ENCODE measurements at regions not wholly inside any gene's neighbourhood (a gene's known extent, or its start where the extent isn't known, plus 50 kb on each side); places are given as distances from the start of the nearest gene placed in this dataset.
"Not testable (repeated sequence)": the region's sequence is repeated elsewhere in the genome, so short reads cannot be mapped to it uniquely, and the experiment has no call there.

DNA sequence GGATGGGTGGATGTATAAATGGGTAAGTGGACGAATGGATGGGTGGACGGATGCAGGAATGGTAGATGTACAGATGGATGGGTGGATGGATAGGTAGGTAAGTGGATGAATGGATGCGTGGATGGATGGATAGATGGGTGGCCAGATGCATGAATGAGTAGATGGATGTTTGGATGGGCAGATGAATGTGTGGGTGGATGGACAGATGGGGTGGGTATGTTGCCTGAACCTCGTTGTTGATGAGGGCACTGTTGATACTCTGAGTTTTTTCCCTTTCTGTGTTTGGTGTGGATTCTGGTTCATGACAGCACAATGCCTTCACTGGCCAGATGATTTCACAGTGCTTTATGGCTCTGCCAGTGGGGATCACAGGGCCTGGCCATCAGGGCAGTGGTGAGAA is 208.3 kb downstream of the NPIPB11 start:
- no peak for DNase-seq (ENCODE audit: low read depth)
- no peak overlapping the region for H3K4me3 ChIP-seq (ENCODE audit: low read depth, low read length)
- in situ Hi-C loops (cut with HindIII; ENCODE audit: low sequenced_read_pairs): no loop called here

DNA sequence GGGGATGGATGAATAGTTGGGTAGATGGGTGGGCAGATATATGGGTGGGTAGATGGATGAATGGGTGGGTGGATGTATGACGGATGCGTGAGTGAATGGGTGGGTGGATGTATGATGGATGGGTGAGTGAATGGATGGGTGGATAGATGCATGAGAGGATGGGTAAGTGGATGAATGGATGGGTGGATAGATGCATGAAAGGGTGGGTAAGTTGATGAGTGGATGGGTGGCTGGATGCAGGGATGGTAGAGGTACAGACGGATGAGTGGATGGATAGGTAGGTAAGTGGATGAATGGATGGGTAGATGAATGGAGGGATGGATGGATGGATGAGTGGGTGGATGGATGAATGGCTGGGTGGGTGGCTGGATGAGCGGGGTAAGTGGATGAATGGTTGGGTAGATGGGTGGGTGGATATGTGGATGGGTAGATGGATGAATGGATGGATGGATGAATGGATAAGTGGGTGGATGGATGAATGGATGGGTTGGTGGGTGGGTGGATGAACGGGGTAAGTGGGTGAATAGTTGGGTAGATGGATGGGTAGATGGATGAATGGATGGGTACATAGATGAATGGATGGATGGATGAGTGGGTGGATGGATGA is 208.9 kb downstream of the NPIPB11 start:
- in situ Hi-C loops (cut with HindIII; ENCODE audit: low sequenced_read_pairs); DNase-seq (ENCODE audit: low read depth); H3K4me3 ChIP-seq (ENCODE audit: low read depth, low read length): not testable (repeated sequence)

More for the DNA sequence above, 208.3 kb downstream of the NPIPB11 start:
- TF ChIP-seq, protein P1, sequence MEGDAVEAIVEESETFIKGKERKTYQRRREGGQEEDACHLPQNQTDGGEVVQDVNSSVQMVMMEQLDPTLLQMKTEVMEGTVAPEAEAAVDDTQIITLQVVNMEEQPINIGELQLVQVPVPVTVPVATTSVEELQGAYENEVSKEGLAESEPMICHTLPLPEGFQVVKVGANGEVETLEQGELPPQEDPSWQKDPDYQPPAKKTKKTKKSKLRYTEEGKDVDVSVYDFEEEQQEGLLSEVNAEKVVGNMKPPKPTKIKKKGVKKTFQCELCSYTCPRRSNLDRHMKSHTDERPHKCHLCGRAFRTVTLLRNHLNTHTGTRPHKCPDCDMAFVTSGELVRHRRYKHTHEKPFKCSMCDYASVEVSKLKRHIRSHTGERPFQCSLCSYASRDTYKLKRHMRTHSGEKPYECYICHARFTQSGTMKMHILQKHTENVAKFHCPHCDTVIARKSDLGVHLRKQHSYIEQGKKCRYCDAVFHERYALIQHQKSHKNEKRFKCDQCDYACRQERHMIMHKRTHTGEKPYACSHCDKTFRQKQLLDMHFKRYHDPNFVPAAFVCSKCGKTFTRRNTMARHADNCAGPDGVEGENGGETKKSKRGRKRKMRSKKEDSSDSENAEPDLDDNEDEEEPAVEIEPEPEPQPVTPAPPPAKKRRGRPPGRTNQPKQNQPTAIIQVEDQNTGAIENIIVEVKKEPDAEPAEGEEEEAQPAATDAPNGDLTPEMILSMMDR (IDR thresholded peaks at IDR 0.05; ENCODE audit: low read depth, low read length, missing control alignments): no peak

DNA sequence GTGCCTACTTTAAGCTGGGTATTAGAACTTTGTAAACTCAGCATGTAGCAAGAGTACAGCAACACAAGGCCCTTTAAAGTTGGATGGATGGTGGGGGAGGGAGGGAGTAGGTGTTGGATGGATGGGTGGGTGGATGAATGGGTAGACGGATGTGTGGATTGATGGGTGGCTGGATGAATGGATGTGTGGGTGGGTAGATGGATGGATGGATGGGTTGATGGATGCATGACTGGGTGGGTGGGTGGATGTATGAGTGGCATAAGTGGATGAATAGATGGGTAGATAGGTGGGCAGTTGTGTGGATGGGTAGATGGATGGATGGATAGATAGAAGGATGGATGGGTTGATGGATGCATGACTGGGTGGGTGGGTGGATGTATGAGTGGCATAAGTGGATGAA is 209.8 kb downstream of the NPIPB11 start:
- DNase-seq (ENCODE audit: low read depth); H3K4me3 ChIP-seq (ENCODE audit: low read depth, low read length); in situ Hi-C loops (cut with HindIII; ENCODE audit: low sequenced_read_pairs): not testable (repeated sequence)

DNA sequence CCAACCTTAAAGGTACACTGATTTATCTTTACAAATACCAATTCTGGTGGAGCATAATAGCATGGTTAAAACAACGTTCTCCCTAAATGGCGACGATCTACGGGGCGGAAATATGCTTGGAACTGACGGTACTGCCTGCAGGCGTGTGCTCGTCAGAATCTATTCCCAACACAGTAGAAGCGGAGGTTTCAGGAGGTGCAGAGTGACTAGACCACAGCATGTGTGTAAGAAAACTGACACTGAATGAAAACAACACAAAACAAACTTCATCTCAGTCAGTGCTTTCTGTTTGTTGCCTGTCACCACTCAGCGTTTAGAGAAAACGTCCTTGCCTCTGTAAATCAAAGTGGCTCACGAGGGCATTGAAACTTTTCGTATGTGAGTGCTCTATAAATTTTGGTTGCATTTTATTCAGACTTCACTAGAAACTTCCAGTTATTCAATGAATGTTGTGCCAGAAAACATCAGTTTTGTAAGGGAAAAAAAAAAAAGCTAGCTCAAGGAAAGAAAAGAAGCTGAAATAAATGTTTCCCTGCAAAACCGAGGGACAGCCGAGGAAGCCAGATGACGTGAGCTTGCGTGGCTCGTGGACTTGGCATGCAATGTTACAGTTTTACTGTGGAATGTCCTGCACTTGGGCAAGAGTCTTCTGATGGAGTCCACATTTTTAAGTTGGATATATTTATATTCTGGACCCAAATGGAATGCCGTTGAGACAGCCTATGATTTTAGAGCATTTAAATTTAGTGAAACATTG is 210.4 kb downstream of the LAT start:
- H3K4me3 ChIP-seq (ENCODE audit: low read depth, low read length); DNase-seq (ENCODE audit: low read depth); in situ Hi-C loops (cut with HindIII; ENCODE audit: low sequenced_read_pairs): not testable (repeated sequence)

DNA sequence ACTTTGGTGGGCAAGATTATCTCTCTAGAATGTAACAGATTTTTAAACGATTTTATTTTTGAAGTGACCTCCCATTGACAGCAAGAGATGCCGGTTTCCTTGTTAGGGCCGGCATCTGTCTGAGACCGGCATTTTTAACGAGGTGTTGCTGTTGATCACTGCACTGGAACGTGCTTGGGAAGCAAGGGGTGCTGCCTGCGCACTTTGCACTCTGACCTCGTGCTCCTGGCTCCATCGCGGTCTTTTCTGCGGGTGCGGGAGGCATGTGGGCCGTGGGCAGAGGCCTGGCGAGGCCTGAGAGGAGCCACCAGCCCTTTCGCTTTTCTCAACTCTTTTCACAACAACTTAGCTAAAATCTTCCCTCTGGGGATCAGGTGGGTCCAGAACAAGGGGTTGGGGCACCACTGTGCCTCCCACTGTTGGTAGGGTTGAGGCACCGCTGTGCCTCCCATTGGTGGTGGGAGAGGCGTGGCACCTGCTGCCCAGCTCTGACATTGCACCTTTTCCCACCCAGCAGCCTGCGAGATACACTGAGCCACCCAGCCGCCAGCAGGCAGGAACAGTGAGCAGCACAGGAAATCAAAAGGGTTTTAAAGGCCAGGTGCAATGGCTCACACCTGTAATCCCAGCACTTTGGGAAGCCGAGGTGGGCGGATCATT is 209.5 kb downstream of the LAT start:
- H3K4me3 ChIP-seq (ENCODE audit: low read depth, low read length); in situ Hi-C loops (cut with HindIII; ENCODE audit: low sequenced_read_pairs); DNase-seq (ENCODE audit: low read depth): not testable (repeated sequence)

DNA sequence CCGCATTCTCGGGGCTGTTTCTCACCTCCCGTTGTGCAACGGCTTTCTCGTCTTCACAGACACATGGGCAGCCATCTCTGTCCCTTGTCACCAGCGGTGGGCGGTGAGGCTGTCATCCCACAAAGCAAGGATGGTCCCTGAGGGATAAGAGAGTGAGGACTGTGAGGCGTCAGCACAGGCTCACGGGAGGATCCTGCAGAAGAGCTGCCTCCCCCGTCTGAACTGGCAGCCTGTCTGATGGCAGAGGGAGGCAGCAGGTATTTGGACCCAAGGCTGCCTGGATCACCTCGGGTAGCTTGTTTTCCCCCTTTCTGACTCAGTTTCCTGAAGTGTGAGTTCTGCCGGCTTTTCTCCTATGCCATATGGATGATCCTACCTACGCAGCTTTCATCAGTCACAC is 208.8 kb downstream of the LAT start:
- DNase-seq (ENCODE audit: low read depth); in situ Hi-C loops (cut with HindIII; ENCODE audit: low sequenced_read_pairs); H3K4me3 ChIP-seq (ENCODE audit: low read depth, low read length): not testable (repeated sequence)

DNA sequence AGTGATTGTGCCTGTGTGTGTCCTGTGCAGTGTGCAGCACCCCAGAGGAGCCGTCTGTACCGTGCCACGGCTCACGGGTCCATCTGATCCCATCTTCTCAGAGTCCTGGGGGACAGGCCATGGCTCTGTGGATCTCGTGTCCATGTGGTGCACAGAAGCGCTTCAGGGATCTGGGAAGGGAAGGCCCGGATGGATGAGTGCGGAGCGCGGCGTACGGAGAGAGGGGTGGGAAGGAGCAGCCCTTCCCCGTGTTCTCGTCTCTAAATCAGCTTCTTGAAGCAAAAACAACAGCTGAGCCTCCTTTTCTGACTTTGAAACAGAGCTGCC is 208.4 kb downstream of the LAT start:
- in situ Hi-C loops (cut with HindIII; ENCODE audit: low sequenced_read_pairs): not testable (repeated sequence)

DNA sequence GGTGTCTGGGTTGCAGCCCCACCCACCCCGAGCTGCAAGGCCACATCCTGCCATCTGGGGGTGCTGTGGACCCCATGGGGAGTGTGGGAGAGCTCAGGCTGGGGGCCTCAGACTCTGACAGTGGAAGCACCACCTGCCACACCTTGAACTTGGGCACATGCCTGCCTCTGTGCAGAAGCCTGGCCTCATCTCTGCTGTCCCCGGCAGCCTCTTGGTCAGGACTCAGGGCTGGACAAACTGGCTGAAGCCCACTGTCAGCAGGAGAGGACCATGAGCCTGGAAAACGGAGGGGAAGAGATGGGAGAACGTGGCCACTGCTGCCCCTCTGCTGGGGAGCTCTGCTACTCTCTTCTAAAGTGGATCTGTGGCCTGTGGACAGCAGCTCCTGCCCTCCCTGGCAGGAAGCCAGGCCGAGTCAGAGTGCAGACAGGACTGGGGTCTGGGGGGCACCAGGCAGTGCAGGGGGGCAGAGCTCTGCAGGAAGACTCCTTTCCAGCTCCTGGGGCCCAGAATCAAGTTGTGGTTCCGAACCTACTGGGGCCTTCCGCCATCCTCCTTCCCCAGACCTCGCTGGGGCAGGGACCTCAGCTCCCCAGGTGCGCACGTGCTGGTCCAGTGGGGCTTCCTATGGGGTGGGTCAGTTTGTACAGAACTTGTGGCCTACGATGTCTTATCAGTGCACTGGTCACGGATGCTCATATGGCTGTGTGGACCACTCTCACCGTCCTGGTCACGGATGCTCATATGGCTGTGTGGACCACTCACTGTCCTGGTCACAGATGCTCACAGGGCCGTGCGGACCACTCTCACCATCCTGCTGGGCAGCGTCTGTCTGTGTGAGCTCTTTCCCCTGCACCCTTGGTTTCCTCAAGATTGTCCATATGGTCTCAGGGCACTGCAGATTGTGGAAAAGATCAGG is 207.7 kb downstream of the LAT start:
- DNase-seq (ENCODE audit: low read depth): no peak
- TF ChIP-seq, protein P1 (IDR thresholded peaks at IDR 0.05; ENCODE audit: low read depth, low read length, missing control alignments): no peak
- in situ Hi-C loops (cut with HindIII; ENCODE audit: low sequenced_read_pairs): no loop called here
- no peak overlapping the region for H3K4me3 ChIP-seq (ENCODE audit: low read depth, low read length)

More for the DNA sequence above, 208.4 kb downstream of the LAT start:
- H3K4me3 ChIP-seq (ENCODE audit: low read depth, low read length); DNase-seq (ENCODE audit: low read depth): not testable (repeated sequence)

DNA sequence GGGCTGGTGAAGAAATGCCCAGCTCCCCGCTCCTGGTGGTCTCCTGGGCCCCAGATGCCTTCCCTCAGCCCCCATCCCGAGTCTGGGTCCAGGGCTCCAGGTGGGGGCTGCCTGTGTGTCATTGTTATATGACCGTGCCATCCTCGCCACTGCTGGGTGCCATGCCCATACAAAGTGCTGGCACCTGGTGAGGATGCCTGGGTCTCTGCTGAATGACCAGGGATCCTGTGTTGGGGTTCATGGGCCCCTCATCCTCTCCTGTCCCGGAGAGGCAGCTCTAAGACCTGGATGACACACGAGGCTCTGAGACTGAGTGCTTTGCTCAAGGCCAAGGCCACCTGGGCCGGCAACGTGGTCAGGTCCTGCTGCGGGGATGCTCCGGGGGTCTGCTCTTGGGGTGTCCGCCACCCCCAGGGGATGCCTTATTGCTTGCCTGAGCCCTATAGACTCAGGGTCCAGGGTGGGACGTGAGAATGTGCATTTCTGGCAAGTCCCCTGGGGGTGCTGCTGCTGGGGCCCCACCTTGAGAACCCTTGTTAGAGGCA is 206.9 kb downstream of the LAT start:
- in situ Hi-C loops (cut with HindIII; ENCODE audit: low sequenced_read_pairs); H3K4me3 ChIP-seq (ENCODE audit: low read depth, low read length); DNase-seq (ENCODE audit: low read depth): not testable (repeated sequence)

DNA sequence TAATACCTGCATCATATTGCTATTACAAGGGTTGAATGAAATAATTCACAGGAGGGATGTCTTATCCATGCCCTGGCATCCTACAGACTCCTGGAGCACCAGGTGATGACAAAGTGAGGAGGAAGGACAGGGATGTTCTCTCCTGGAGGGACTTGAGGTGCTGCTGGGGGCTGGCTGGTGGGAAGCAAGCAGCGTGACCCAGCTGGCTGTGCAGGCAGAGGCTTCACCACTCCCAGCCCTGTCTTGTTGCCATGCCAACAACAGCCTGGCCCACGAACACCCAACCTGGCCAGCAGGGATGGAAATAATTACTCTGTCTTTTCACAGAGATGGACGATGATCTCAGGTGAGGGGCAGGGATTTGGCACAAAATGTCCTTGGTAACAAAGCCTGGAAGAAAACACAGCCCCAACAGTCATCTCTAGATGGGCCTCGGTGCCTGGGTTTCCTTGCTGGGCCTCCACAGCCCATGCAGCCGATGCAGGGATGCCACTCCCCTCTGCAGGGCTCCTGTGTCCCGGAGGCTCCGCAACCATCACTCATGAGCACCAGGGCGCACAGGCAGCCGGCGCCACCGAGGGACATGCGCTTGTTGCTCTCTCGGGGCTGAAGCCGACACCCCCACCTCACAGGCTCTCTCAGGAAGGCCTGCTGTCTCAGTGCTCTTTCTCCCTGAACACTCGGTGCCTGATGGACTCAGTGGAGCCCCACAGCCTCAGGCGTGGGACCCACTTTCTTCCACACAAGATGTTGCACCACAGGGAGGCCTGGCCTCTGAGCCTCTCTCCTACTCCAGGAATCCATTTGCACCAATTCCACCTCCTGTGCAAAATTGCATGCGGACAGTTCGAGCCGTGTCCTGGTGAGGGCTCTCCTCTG is 205.9 kb downstream of the LAT start:
- DNase-seq (ENCODE audit: low read depth); in situ Hi-C loops (cut with HindIII; ENCODE audit: low sequenced_read_pairs); H3K4me3 ChIP-seq (ENCODE audit: low read depth, low read length): not testable (repeated sequence)

DNA sequence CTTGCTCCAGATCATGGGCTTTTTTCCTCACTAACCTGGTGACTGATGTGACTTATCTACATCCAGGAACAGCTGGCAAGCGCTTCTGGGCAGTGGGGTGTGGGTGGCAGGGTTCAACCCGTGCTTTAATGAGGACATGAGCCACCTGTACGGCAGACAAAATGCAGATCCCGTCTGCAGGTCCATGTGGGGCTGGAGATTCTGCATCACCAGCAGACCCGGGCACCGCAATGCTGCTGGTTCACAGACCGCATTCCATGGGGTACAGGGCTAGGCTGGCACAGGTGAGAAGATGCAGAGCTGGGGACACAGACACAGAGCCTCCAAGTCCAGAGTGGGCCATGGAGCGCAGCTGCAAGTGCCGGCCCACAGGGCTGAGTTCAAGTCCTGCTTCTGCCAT is 204.0 kb downstream of the LAT start:
- DNase-seq (ENCODE audit: low read depth); in situ Hi-C loops (cut with HindIII; ENCODE audit: low sequenced_read_pairs); H3K4me3 ChIP-seq (ENCODE audit: low read depth, low read length): not testable (repeated sequence)

DNA sequence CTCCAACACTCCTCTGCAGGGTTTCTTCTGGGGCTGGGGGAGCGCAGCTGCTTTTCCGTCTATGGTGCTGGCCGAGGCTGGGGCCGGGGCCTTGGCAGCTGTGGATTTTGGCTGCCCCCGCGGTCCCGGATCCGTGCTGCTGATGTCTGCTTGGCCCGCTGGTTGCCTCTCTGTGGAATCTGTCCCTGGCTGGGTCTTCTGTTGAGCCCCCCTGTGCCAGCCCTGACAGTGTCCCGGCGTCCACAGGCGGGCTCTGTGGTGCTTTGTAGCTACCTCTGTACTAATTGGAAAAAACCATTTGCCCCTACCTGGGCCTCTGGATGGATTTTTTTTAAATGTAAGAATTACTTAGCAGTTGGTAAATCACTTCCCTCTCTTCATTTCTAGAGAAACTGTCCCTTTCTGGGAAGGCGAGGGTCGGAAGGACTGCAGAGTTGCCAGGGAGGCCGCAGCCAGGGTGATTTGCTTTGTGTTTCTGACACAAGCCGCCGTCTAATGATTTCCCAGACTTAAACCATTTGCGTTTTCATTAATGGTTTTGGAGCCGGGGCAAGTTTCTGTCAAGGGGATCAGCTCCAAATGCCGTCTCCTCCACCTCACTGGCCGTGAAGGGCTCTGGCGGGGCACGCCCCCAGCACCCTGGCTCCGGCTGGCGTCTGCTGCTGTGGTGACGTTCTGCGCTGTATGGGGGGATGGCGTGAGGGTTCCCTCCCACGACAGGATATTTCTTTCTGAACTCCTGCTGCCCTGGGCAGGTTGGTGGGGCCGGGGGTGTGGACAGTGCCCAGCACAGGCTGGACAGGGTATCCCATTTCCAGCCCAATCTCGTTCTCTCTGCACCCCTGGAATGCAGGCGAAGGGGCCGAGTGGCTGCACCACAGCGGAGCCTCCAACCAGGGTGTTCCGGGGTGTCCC is 201.7 kb downstream of the LAT start:
- H3K4me3 ChIP-seq (ENCODE audit: low read depth, low read length); DNase-seq (ENCODE audit: low read depth); in situ Hi-C loops (cut with HindIII; ENCODE audit: low sequenced_read_pairs): not testable (repeated sequence)

DNA sequence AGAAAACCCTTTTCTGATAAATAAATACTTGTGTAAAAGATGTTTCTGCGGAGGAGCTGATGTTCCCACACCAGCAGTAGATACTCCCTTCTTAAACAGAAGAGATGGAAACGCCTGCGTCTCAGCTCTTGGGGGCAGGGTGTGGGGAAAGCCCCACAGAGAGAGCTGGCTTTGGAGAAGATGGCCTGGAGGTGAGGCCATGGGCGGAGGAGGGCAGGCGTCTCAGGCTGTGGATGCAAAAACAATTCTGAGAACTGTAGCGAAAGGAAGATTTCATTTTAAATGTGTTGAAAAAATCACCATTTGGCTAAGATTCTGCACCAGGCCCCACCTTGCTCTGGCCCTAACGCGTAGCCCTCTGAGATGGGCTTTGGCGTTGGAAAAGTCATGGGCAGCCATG is 201.0 kb downstream of the LAT start:
- in situ Hi-C loops (cut with HindIII; ENCODE audit: low sequenced_read_pairs); H3K4me3 ChIP-seq (ENCODE audit: low read depth, low read length); DNase-seq (ENCODE audit: low read depth): not testable (repeated sequence)

Data from astrocyte of the cerebellum (primary cell).